ENCODE measurements at regions not wholly inside any gene's neighbourhood (a gene's known extent, or its start where the extent isn't known, plus 50 kb on each side); places are given as distances from the start of the nearest gene placed in this dataset.

DNA sequence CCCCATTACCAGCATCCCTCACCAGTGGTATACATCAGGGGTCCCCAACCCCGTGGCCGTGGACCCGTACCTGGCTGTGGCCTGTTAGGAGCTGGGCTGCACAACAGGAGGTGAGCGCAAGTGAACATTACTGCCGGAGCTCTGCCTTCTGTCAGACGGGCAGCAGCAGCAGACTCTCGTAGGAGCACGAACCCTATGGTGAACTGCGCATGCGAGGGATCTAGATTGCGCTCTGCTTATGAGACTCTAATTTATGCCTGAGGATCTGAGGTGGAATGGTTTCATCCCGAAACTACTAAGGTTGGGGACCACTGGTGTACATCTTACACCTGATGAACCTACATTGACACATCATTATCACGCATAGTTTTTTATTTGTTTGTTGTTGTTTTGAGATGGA is 52.8 kb upstream of the DHX15 start:
- FAIRE-seq, result no peak
- no peak overlapping the region for H3K4me3 ChIP-seq
- ChIA-PET POLR2A (no interaction called here), CTCF (no interaction called here)
- no peak overlapping the region for H3K4me2 ChIP-seq
- TF ChIP-seq, protein P1, sequence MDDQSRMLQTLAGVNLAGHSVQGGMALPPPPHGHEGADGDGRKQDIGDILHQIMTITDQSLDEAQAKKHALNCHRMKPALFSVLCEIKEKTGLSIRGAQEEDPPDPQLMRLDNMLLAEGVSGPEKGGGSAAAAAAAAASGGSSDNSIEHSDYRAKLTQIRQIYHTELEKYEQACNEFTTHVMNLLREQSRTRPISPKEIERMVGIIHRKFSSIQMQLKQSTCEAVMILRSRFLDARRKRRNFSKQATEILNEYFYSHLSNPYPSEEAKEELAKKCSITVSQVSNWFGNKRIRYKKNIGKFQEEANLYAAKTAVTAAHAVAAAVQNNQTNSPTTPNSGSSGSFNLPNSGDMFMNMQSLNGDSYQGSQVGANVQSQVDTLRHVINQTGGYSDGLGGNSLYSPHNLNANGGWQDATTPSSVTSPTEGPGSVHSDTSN (IDR thresholded peaks at IDR 0.05), result no peak
- TF ChIP-seq SREBF2 (IDR thresholded peaks at IDR 0.05) (no peak), RCOR1 (IDR thresholded peaks at IDR 0.05; ENCODE audit: low read depth, low read length) (no peak), CEBPB (IDR thresholded peaks at IDR 0.05) (no peak), JUN (IDR thresholded peaks at IDR 0.05) (no peak), ZC3H11A (IDR thresholded peaks at IDR 0.05) (no peak), ZNF302 (CRISPR knock-in tag; IDR thresholded peaks at IDR 0.05) (no peak), BHLHE40 (IDR thresholded peaks at IDR 0.05; ENCODE audit: low read depth, low read length) (no peak), KDM5A (IDR thresholded peaks at IDR 0.05) (no peak), GATA3 (IDR thresholded peaks at IDR 0.05; ENCODE audit: borderline replicate concordance) (no peak), NFE2L2 (conservative IDR thresholded peaks at IDR 0.05; ENCODE audit: low read length) (no peak)
- TF ChIP-seq, protein P2, sequence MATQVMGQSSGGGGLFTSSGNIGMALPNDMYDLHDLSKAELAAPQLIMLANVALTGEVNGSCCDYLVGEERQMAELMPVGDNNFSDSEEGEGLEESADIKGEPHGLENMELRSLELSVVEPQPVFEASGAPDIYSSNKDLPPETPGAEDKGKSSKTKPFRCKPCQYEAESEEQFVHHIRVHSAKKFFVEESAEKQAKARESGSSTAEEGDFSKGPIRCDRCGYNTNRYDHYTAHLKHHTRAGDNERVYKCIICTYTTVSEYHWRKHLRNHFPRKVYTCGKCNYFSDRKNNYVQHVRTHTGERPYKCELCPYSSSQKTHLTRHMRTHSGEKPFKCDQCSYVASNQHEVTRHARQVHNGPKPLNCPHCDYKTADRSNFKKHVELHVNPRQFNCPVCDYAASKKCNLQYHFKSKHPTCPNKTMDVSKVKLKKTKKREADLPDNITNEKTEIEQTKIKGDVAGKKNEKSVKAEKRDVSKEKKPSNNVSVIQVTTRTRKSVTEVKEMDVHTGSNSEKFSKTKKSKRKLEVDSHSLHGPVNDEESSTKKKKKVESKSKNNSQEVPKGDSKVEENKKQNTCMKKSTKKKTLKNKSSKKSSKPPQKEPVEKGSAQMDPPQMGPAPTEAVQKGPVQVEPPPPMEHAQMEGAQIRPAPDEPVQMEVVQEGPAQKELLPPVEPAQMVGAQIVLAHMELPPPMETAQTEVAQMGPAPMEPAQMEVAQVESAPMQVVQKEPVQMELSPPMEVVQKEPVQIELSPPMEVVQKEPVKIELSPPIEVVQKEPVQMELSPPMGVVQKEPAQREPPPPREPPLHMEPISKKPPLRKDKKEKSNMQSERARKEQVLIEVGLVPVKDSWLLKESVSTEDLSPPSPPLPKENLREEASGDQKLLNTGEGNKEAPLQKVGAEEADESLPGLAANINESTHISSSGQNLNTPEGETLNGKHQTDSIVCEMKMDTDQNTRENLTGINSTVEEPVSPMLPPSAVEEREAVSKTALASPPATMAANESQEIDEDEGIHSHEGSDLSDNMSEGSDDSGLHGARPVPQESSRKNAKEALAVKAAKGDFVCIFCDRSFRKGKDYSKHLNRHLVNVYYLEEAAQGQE (IDR thresholded peaks at IDR 0.05), result no peak
- TF ChIP-seq, protein P3, sequence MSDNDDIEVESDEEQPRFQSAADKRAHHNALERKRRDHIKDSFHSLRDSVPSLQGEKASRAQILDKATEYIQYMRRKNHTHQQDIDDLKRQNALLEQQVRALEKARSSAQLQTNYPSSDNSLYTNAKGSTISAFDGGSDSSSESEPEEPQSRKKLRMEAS (IDR thresholded peaks at IDR 0.05), result no peak
- TF ChIP-seq, protein P4, sequence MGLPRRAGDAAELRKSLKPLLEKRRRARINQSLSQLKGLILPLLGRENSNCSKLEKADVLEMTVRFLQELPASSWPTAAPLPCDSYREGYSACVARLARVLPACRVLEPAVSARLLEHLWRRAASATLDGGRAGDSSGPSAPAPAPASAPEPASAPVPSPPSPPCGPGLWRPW (IDR thresholded peaks at IDR 0.05), result no peak
- no peak overlapping the region for H3K27ac ChIP-seq
- no peaks in the 10 kb centered on the region for H3K9me3 ChIP-seq
- no peak for DNase-seq (ENCODE audit: low read depth in 1 of 2, low spot score in 1 of 2)
- H3K4me1 ChIP-seq, result peaks cover under 1% of the 10 kb centered on the region; the same call in 2 of the 3 replicates
- ATAC-seq, result no peak
- 100% methylated on average over 5 of the region's 13 CpGs for WGBS (ENCODE audit: missing lambda C conversion rate)

DNA sequence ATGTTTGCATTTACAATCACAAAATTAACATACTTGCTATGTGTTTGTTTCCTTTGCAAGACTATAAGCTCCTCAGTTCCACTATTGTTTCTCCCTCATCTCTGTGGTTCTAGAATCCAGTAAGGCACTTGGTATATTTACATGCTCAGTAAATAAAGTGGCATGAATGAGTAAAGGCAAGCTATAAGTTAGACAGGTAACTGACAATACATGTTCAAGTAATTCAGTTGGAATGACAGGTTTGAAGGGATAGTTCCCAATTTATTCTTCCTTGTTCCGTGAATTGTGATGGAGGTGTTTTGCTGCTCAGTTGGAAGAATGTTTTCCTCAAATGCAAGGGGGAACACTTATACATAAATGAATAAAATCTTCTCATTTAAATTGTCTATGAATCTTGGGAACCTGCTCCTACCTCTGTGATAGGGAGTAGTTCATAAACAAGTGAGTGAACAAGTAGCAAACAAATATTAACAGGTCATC is 54.1 kb upstream of the DHX15 start:
- H3K4me1 ChIP-seq, result peaks cover 13% of the 10 kb centered on the region
- ChIA-PET POLR2A (no interaction called here), CTCF (interaction anchor here (1.4 kb wide), 1 partner anchor 22 kb away, joined by 3 read pairs; no protein-coding TSS in a partner anchor)
- ATAC-seq (no peak), FAIRE-seq (no peak), DNase-seq (ENCODE audit: low read depth in 1 of 2, low spot score in 1 of 2) (no peak)
- no peak overlapping the region for H3K27ac ChIP-seq
- WGBS (ENCODE audit: missing lambda C conversion rate), result 100% methylated on average over 1 of the region's 1 CpG
- no peak for TF ChIP-seq CBX8 (IDR thresholded peaks at IDR 0.05)
- TF ChIP-seq EP300 (IDR thresholded peaks at IDR 0.05), result no peak
- no peak for TF ChIP-seq JUNB (IDR thresholded peaks at IDR 0.05)
- no peak for TF ChIP-seq FOXS1 (CRISPR knock-in tag; IDR thresholded peaks at IDR 0.05)
- no peak for TF ChIP-seq CHD4 (IDR thresholded peaks at IDR 0.05; ENCODE audit: borderline replicate concordance)
- no peak for TF ChIP-seq TFCP2L1 (CRISPR knock-in tag; IDR thresholded peaks at IDR 0.05)
- TF ChIP-seq, protein P5, sequence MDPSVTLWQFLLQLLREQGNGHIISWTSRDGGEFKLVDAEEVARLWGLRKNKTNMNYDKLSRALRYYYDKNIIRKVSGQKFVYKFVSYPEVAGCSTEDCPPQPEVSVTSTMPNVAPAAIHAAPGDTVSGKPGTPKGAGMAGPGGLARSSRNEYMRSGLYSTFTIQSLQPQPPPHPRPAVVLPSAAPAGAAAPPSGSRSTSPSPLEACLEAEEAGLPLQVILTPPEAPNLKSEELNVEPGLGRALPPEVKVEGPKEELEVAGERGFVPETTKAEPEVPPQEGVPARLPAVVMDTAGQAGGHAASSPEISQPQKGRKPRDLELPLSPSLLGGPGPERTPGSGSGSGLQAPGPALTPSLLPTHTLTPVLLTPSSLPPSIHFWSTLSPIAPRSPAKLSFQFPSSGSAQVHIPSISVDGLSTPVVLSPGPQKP (IDR thresholded peaks at IDR 0.05; ENCODE audit: low read depth, low read length), result no peak
- no peak for TF ChIP-seq JUN (IDR thresholded peaks at IDR 0.05)
- TF ChIP-seq RAD21 (conservative IDR thresholded peaks at IDR 0.05 in 1 of 2, IDR thresholded peaks at IDR 0.05 in 1 of 2), result no peak
- no peak for TF ChIP-seq RCOR1 (IDR thresholded peaks at IDR 0.05; ENCODE audit: low read depth, low read length)
- no peak for TF ChIP-seq CEBPB (IDR thresholded peaks at IDR 0.05)
- no peak for TF ChIP-seq CHD2 (IDR thresholded peaks at IDR 0.05; ENCODE audit: low read length, partially characterized antibody)
- H3K4me2 ChIP-seq, result no peak overlapping the region
- no peak overlapping the region for H3K4me3 ChIP-seq
- no peaks in the 10 kb centered on the region for H3K9me3 ChIP-seq

Data from A549 (cell line).